ENCODE measurements at regions not wholly inside any gene's neighbourhood (a gene's known extent, or its start where the extent isn't known, plus 50 kb on each side); places are given as distances from the start of the nearest gene placed in this dataset.

DNA sequence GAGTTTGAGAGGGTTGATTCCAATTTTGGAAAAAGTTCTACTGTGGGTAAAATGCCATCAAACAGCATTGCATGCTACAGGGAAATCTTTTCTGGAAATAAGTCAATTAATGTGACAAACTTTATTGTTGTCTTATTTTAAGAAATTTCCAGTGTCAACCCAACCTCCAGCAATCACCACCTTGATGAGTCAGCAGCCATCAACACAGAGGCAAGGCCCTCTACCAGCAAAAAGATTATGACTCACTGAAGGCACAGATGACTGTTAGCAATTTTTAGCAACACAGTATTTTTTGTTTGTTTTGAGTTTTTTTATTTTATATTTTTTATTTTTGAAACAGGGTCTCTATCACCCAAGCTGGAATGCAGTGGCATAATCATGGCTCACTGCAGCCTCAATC is 165.4 kb upstream of the C1QTNF7 start:
- Histone ChIP-seq H4K20me1 (ENCODE audit: control insufficient read depth, insufficient read depth) (no peaks in the 10 kb centered on the region), H3K27me3 (replicated peaks in 1 of 2; ENCODE audit: control insufficient read depth in 2 of 2, insufficient read depth in 2 of 2, low read length in 1 of 2) (no peaks in the 10 kb centered on the region), H3K27ac (ENCODE audit: control insufficient read depth, insufficient read depth) (no peak overlapping the region), H3K9ac (ENCODE audit: control insufficient read depth, insufficient read depth, low read length) (no peak overlapping the region), H3K79me2 (ENCODE audit: control insufficient read depth, insufficient read depth, low read length) (no peaks in the 10 kb centered on the region), H3K9me3 (replicated peaks; ENCODE audit: control insufficient read depth, insufficient read depth, low read length) (no peaks in the 10 kb centered on the region), H3K4me2 (ENCODE audit: control insufficient read depth, insufficient read depth) (no peak overlapping the region), H3K36me3 (ENCODE audit: control insufficient read depth in 2 of 2, insufficient read depth in 2 of 2, low read length in 1 of 2) (no peaks in the 10 kb centered on the region), H2AFZ (ENCODE audit: control insufficient read depth, low read depth, low read length) (no peak overlapping the region), H3K4me3 (no peak overlapping the region), H3K4me1 (ENCODE audit: control insufficient read depth, insufficient read depth, low read length) (no peaks in the 10 kb centered on the region)
- BruUV-seq (replicated peaks), result no TSS peak
- DNase-seq (ENCODE audit: low read depth, low spot score) (no peak), FAIRE-seq (no peak), ATAC-seq (no peak)
- intact Hi-C loops (cut with micrococcal nuclease; ENCODE audit: unreplicated experiment) (no loop called here), in situ Hi-C loops (cut with MboI) (no loop called here)
- ChIA-PET SMC1A (ENCODE audit: uncharacterized antibody, unreplicated experiment) (no interaction called here), RAD21 (ENCODE audit: unreplicated experiment) (no interaction called here), POLR2A (no interaction called here), CTCF (no interaction called here)
- TF ChIP-seq ZNF207 (IDR thresholded peaks at IDR 0.05; ENCODE audit: borderline replicate concordance) (no peak), IRF4 (IDR thresholded peaks at IDR 0.05; ENCODE audit: low read depth, low read length) (no peak), IKZF1 (conservative IDR thresholded peaks at IDR 0.05) (no peak), KAT2A (conservative IDR thresholded peaks at IDR 0.05; ENCODE audit: control insufficient read depth, low read depth, low read length) (no peak), RCOR1 (conservative IDR thresholded peaks at IDR 0.05; ENCODE audit: low read depth, low read length) (no peak), RFX5 (IDR thresholded peaks at IDR 0.05; ENCODE audit: low read depth, low read length) (no peak), LARP7 (IDR thresholded peaks at IDR 0.05) (no peak), RAD51 (IDR thresholded peaks at IDR 0.05) (no peak), HDGF (IDR thresholded peaks at IDR 0.05) (no peak), SPI1 (IDR thresholded peaks at IDR 0.05; ENCODE audit: borderline replicate concordance, insufficient read depth, low read depth, low read length) (no peak)
- TF ChIP-seq, protein P1, sequence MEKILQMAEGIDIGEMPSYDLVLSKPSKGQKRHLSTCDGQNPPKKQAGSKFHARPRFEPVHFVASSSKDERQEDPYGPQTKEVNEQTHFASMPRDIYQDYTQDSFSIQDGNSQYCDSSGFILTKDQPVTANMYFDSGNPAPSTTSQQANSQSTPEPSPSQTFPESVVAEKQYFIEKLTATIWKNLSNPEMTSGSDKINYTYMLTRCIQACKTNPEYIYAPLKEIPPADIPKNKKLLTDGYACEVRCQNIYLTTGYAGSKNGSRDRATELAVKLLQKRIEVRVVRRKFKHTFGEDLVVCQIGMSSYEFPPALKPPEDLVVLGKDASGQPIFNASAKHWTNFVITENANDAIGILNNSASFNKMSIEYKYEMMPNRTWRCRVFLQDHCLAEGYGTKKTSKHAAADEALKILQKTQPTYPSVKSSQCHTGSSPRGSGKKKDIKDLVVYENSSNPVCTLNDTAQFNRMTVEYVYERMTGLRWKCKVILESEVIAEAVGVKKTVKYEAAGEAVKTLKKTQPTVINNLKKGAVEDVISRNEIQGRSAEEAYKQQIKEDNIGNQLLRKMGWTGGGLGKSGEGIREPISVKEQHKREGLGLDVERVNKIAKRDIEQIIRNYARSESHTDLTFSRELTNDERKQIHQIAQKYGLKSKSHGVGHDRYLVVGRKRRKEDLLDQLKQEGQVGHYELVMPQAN (conservative IDR thresholded peaks at IDR 0.05), result no peak
